HG03064 (cell line): ENCODE measurements at regions not wholly inside any gene's neighbourhood (a gene's known extent, or its start where the extent isn't known, plus 50 kb on each side); places are given as distances from the start of the nearest gene placed in this dataset.
"Not testable (repeated sequence)": the region's sequence is repeated elsewhere in the genome, so short reads cannot be mapped to it uniquely, and the experiment has no call there.

Experiments used
- ATAC-seq: cut with Tn5 transposase; IDR thresholded peaks from one replicate; pipeline ENCODE4 v1.9.1; 2021; ENCODE audit warnings: low read depth; ENCODE audit not compliant: unreplicated experiment

GRCh38 chr14:37711831-37712475, 116.5 kb downstream of the TTC6 start:
- ATAC-seq, result no peak

- ATAC-seq, result not testable (repeated sequence)
Measured at GRCh38 chr14:37712476-37712860, 117.0 kb downstream of the TTC6 start.

DNA sequence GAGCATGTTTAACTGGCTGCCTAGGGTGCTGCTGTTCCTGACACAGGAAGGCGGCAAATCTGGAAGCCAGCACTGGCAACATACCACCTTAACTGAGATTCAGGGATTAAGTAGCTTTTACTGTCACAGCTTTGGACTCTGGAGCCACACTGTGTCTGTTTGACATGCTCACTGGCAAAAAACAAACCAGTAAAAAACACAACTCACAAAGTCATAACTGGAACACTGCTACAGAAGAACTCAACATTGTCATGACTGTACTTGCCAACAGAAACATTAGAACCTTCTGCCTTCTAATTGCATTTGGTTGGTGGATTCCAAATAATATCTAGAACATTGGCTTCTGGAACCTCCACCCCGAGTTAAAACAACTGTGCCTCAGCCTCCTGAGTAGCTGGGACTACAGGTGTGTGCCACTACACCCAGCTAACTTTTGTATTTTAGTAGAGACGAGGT, 117.6 kb downstream of the TTC6 start:
- no peak for ATAC-seq

- ATAC-seq, result no peak
Measured at GRCh38 chr14:37720131-37720530, 124.7 kb downstream of the TTC6 start.

GRCh38 chr14:37721976-37722659, 126.7 kb downstream of the TTC6 start:
- no peak for ATAC-seq

DNA sequence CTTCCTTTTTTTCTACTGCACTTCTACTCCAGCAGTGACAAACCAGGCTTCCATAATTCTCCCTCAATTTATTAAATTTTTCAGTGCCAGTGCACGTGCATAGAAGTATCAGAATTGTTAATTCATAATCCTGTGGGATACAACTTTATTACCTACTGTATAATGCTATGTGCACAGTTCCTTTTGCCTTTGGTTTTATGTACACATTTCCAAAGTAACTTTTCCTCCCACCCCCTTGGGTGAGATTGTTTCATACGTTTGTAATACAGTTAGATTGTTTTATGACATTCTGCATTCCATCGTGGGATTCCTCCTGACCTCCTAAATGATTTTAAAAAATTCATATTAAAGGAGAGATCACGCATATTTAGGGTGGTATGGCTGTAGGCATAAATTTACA, 128.1 kb downstream of the TTC6 start:
- no peak for ATAC-seq

DNA sequence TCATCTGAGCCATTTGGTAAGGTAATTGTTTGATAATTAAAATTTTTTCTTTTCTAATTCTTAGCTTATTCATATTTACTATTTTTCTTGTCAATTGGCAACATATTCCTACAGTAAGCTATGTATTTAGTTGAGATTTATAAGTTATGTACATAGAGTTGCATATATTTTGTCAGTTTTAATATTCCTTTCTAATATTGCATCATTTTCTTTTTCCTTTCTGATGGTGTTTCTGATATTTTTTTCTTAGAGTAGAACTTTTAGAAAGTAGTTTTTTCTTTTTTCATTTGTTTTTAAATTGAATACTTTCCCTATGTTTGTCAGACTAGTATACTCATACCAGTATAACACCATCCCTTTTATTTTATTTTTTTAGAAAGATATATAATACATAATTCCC, 131.3 kb downstream of the TTC6 start:
- ATAC-seq, result no peak

DNA sequence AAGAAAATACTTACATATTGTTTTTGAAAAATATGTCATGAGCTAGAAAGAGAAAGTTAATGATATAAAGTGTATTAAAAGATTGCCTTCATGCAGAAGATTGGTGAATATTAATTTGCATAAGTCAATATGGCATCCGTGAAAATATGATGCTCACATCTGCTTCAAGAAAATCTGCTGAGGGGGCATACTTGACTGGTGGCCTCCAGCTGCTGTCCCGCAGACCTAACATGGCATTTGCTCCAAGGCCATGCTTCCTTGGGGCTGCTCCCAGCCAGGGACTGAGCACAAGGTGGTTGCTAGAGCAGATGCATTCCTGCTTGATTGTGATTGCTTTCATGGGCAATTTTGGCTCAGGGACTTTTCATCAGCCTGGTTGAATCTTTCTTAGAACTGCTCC, 133.8 kb downstream of the TTC6 start:
- ATAC-seq, result no peak

GRCh38 chr14:37731094-37731493, 135.7 kb downstream of the TTC6 start:
- no peak for ATAC-seq

GRCh38 chr14:37745657-37746056, 150.2 kb downstream of the TTC6 start:
- ATAC-seq, result no peak

DNA sequence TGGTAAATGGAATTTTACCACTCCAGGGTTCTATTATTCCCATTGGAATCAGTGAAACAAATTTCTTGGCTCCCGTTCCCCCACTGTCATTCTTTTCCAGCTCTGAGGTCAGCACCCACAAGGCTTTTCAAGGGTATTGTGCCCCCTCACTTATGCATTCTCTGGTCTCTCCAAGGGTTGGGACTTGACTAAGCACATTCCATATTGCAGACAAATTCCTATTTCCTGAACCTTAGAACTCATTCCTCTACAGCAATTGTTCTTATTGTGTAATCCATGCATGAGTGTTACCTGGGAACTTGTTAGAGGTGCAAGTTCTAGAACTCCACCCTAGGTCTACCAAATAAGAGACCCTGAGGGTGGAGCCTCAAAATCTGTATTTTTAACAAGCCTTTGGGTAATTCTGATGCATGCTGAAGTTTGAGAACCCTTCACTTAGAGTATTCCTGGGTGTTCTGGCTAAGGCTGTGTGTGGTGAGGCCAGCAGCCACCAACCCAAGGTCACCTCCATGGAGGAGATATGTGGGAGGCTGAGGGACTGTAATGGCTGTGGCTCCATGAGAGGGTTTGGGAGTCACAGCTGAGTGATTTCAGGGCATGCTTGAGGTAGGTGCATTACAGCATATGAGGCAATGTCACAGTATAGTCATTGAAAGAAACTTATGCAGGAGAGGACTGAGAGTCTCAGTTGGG, 150.9 kb downstream of the TTC6 start:
- ATAC-seq, result no peak

DNA sequence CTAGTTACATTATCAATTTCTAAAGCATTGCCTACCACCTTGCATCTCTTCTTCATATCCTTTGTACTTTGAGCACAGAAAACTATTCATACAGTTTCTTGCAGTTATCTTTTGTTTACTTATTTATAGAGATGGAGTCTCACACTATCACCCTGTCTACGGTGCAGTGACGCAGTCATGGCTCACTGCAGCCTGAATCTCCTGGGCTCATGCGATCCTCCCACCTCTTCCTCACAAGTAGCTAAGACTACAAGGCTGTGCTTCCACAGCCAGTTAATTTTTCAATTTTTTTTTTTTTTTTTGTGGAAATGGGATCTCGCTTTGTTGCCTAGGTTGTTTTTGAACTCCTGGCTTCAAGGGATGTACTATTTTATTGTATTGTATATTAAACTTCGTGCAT, 158.0 kb downstream of the TTC6 start:
- ATAC-seq, result no peak

GRCh38 chr14:37760275-37760674, 164.8 kb downstream of the TTC6 start:
- ATAC-seq, result not testable (repeated sequence)

GRCh38 chr14:37763266-37763665, 167.8 kb downstream of the TTC6 start:
- ATAC-seq, result no peak

DNA sequence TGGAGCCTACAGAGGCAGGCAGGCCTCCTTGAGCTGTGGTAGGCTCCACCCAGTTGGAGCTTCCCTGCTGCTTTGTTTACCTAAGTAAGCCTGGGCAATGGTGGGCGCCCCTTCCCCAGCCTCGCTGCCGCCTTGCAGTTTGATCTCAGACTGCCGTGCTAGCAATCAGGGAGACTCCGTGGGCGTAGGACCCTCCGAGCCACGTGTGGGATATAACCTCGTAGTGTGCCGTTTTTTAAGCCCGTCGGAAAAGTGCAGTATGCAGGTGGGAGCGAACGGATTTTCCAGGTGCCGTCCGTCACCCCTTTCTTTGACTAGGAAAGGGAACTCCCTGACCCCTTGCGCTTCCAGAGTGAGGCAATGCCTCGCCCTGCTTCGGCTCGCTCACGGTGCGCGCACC, 176.9 kb downstream of the TTC6 start:
- ATAC-seq, result not testable (repeated sequence)

DNA sequence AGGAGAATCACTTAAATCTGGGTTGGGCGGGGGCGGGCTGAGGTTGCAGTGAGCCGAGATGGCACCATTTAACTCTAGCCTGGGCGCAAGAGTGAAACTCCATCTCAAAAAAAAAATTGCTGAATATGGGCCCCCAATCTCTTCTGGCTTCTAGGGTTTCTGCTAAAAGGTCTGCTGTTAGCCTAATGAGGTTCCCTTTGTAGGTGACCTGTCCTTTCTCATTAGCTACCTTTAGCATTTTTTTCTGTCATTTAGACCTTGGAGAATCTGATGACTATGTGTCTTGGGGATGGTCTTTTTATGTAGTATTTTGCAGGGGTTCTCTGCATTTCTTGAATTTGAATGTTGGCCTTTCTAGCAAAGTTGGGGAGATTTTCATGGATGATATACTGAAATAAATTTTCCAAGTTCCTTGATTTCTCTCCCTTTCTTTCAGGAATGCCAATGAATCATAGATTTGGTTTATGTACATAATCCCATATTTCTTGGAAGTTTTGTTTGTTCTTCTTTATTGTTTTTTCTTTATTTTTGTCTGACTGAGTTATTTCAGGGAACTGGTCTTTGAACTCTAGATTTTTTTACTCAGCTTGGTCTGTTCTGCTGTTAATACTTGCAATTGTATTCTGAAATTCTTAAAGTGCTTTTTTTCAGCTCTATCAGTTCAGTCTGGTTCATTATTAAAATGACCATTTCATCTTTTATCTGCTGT, 181.5 kb downstream of the TTC6 start:
- no peak for ATAC-seq

GRCh38 chr14:37778135-37778943, 182.9 kb downstream of the TTC6 start:
- ATAC-seq, result no peak

GRCh38 chr14:37779480-37779879, 184.1 kb downstream of the TTC6 start:
- ATAC-seq, result no peak

DNA sequence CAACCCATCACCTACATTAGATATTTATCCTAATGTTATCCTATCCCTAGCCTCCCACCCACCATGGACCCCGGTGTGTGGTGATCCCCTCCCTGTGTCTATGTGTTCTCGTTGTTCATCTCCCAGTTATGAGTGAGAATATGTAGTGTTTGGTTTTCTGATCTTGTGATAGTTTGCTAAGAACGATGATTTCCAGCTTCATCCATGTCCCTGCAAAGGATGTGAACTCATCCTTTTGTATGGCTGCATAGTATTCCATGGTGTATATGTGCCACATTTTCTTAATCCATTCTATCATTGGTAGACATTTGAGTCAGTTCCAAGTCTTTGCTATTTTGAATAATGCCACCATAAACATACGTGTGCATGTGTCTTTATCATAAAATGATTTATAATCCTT, 185.3 kb downstream of the TTC6 start:
- ATAC-seq, result not testable (repeated sequence)

- not testable (repeated sequence) for ATAC-seq
Measured at GRCh38 chr14:37784203-37784826, 188.9 kb downstream of the TTC6 start.
